SK-N-SH (cell line): ENCODE measurements at regions not wholly inside any gene's neighbourhood (a gene's known extent, or its start where the extent isn't known, plus 50 kb on each side); places are given as distances from the start of the nearest gene placed in this dataset.

Source experiments
- CTCF ChIA-PET: fragments of 300-600, 350-600 bp; formaldehyde crosslinking; extraction: SDS; loops from one replicate; lab custom pipeline; 2021; lab: Yijun Ruan, JAX
- POLR2A ChIA-PET: fragments of 350-600 bp; sonication (Branson Sonifier 250); formaldehyde crosslinking; extraction: SDS; loops from one replicate; lab custom pipeline; 2020; ENCODE audit warnings: antibody characterized with exemption, inconsistent platforms; lab: Yijun Ruan, JAX
- DNase-seq: peaks from one replicate; pipeline ENCODE4 v3.0.0; 2012
- H2AFZ ChIP-seq: fragments of 200-600 bp; sonication (generic); 2 replicates; pipeline ENCODE4 v1.8.1; 2016; ENCODE audit warnings: antibody characterized with exemption, mild to moderate bottlenecking, low read depth
- H3F3A ChIP-seq: fragments of 200-600 bp; sonication (generic); replicated peaks from 2 replicates; pipeline ENCODE3; 2016; ENCODE audit warnings: antibody characterized with exemption, mild to moderate bottlenecking; ENCODE audit not compliant: insufficient read depth
- H3K27ac ChIP-seq, 2 experiments: fragments of 200-500 bp in 1 of 2; fragments of 200-600 bp in 1 of 2; sonication (Bioruptor generic) in 1 of 2; sonication (generic), shearing (Covaris generic) in 1 of 2; 2 replicates each; pipeline versions ENCODE4 v1.5.1 to v1.6.1; 2014 to 2016; ENCODE audit warnings: low read depth in 2 of 2, inconsistent platforms in 1 of 2, low read length in 1 of 2, mild to moderate bottlenecking in 1 of 2, mixed read lengths in 1 of 2
- H3K27me3 ChIP-seq: fragments of 200-600 bp; sonication (generic), shearing (Covaris generic); 2 replicates; pipeline ENCODE4 v1.6.1; 2016; ENCODE audit warnings: mixed run types; ENCODE audit not compliant: insufficient read depth
- H3K36me3 ChIP-seq, 2 experiments: fragments of 200-500 bp in 1 of 2; fragments of 200-600 bp in 1 of 2; sonication (Bioruptor generic) in 1 of 2; sonication (generic) in 1 of 2; replicated peaks in 1 of 2; 2 replicates each; pipeline versions ENCODE3 to v1.5.1; 2014 to 2016; ENCODE audit warnings: low read length in 1 of 2, mild to moderate bottlenecking in 1 of 2; ENCODE audit not compliant: insufficient read depth in 2 of 2, control insufficient read depth in 1 of 2
- H3K4me1 ChIP-seq, 2 experiments: fragments of 200-500 bp in 1 of 2; fragments of 200-600 bp in 1 of 2; sonication (Bioruptor generic) in 1 of 2; sonication (generic), shearing (Covaris generic) in 1 of 2; 2 replicates each; pipeline versions ENCODE4 v1.5.1 to v1.6.1; 2014 to 2016; ENCODE audit warnings: low read depth in 1 of 2, low read length in 1 of 2, mixed run types in 1 of 2; ENCODE audit not compliant: insufficient read depth in 2 of 2, control insufficient read depth in 1 of 2
- H3K4me2 ChIP-seq: fragments of 200-600 bp; sonication (generic), shearing (Covaris generic); 2 replicates; pipeline ENCODE4 v1.6.1; 2017; ENCODE audit warnings: mixed run types
- H3K4me3 ChIP-seq, 2 experiments: fragments of 200-500 bp in 1 of 2; fragments of 200-600 bp in 1 of 2; sonication (Bioruptor generic) in 1 of 2; sonication (generic), shearing (Covaris generic) in 1 of 2; 2 replicates each; pipeline versions ENCODE4 v1.5.1 to v1.8.1; 2014 to 2016; ENCODE audit warnings: low read depth in 2 of 2, inconsistent platforms in 1 of 2, low read length in 1 of 2, mild to moderate bottlenecking in 1 of 2, mixed read lengths in 1 of 2, moderate library complexity in 1 of 2
- H3K79me2 ChIP-seq: fragments of 200-600 bp; sonication (generic); 2 replicates; pipeline ENCODE4 v1.8.1; 2017; ENCODE audit warnings: mild to moderate bottlenecking; ENCODE audit not compliant: insufficient read depth
- H3K9ac ChIP-seq: fragments of 200-600 bp; sonication (generic); 2 replicates; pipeline ENCODE4 v1.6.1; 2017; ENCODE audit warnings: mixed run types
- H3K9me2 ChIP-seq: fragments of 200-600 bp; sonication (generic); 2 replicates; pipeline ENCODE4 v1.6.1; 2017; ENCODE audit warnings: mixed run types
- H3K9me3 ChIP-seq: fragments of 200-600 bp; sonication (generic); 2 replicates; pipeline ENCODE4 v1.6.1; 2017; ENCODE audit warnings: mixed run types, mild to moderate bottlenecking, moderate library complexity
- H4K20me1 ChIP-seq: fragments of 200-600 bp; sonication (generic); 2 replicates; pipeline ENCODE4 v1.6.1; 2017; ENCODE audit warnings: mild to moderate bottlenecking, mixed run types; ENCODE audit not compliant: insufficient read depth
- ELF1 ChIP-seq: IDR thresholded peaks from 2 replicates; pipeline ENCODE4 v1.4.0; 2012
- EZH2phosphoT487 ChIP-seq: fragments of 200-600 bp; sonication (generic); IDR thresholded peaks from 2 replicates; pipeline ENCODE4 v1.6.1; 2017; ENCODE audit warnings: low read depth, mixed run types, mild to moderate bottlenecking, antibody characterized with exemption, moderate library complexity, borderline replicate concordance
- FOSL2 ChIP-seq: IDR thresholded peaks from 2 replicates; pipeline ENCODE4 v1.4.0; 2012; ENCODE audit warnings: low read depth, mild to moderate bottlenecking, moderate library complexity, borderline replicate concordance
- GABPA ChIP-seq: IDR thresholded peaks from 2 replicates; pipeline ENCODE4 v1.4.0; 2012; ENCODE audit warnings: low read depth, mild to moderate bottlenecking
- JUND ChIP-seq: IDR thresholded peaks from 2 replicates; pipeline ENCODE4 v1.4.0; 2012
- NFIC ChIP-seq: IDR thresholded peaks from 2 replicates; pipeline ENCODE4 v1.4.0; 2012; ENCODE audit warnings: borderline replicate concordance
- NRF1 ChIP-seq: IDR thresholded peaks from 2 replicates; pipeline ENCODE4 v1.6.1; 2012; ENCODE audit warnings: low read depth, mild to moderate bottlenecking, low read length
- PBX3 ChIP-seq: IDR thresholded peaks from 2 replicates; pipeline ENCODE4; 2012
- RCOR1 ChIP-seq: fragments of 150-350 bp; IDR thresholded peaks from 2 replicates; pipeline ENCODE4 v1.6.1; 2017; ENCODE audit warnings: antibody characterized with exemption, low read length
- RFX5 ChIP-seq: IDR thresholded peaks from 2 replicates; pipeline ENCODE4 v1.6.1; 2012; ENCODE audit warnings: mild to moderate bottlenecking, improper control_type of control experiment, low read length
- USF1 ChIP-seq: IDR thresholded peaks from 2 replicates; pipeline ENCODE4 v1.4.0; 2012; ENCODE audit warnings: low read depth, borderline replicate concordance
- YY1 ChIP-seq: IDR thresholded peaks from 2 replicates; pipeline ENCODE4 v1.4.0; 2012; ENCODE audit warnings: low read depth, mild to moderate bottlenecking
- WGBS: methylation state at CpG from one replicate; pipeline ENCODE4 v1.1.6; 2017; ENCODE audit warnings: low lambda C conversion rate; 5-methylcytosine and 5-hydroxymethylcytosine counted together
- TF ChIP-seq, protein P1 (sequence below): IDR thresholded peaks from 2 replicates; pipeline ENCODE4 v1.4.0; 2012; ENCODE audit warnings: low read depth
- TF ChIP-seq, protein P2 (sequence below): fragments of 150-350 bp; IDR thresholded peaks from 2 replicates; pipeline ENCODE4 v1.6.1; 2016; ENCODE audit warnings: mild to moderate bottlenecking, low read depth, low read length
- TF ChIP-seq, protein P3 (sequence below): fragments of 200-600 bp; sonication (generic); IDR thresholded peaks from 2 replicates; pipeline ENCODE4 v1.6.1; 2017; ENCODE audit warnings: antibody characterized with exemption, mild to moderate bottlenecking, moderate library complexity
- TF ChIP-seq, protein P4 (sequence below): fragments of 150-350 bp; IDR thresholded peaks from 2 replicates; pipeline ENCODE4 v1.6.1; 2017; ENCODE audit warnings: antibody characterized with exemption, low read length, low read depth, borderline replicate concordance

- CTCF ChIA-PET: interaction anchor here (1.0 kb wide), 1 partner anchor 31 kb away, joined by 3 read pairs; no protein-coding TSS in a partner anchor
- no peaks in the 10 kb centered on the region for H4K20me1 ChIP-seq
- H3K9me3 ChIP-seq: no peaks in the 10 kb centered on the region
- POLR2A ChIA-PET: no interaction called here
- no peak overlapping the region for H3K9ac ChIP-seq
- no peaks in the 10 kb centered on the region for H3K79me2 ChIP-seq
- TF ChIP-seq USF1 (no peak), FOSL2 (no peak)
- TF ChIP-seq, protein P1, sequence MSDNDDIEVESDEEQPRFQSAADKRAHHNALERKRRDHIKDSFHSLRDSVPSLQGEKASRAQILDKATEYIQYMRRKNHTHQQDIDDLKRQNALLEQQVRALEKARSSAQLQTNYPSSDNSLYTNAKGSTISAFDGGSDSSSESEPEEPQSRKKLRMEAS: no peak
- DNase-seq: no peak
- no peaks in the 10 kb centered on the region for H3K27me3 ChIP-seq
- no peaks in the 10 kb centered on the region for H3F3A ChIP-seq
- whole genome bisulfite sequencing: 88% methylated on average over 4 of the region's 4 CpGs
- no peak overlapping the region for H2AFZ ChIP-seq
- no peak overlapping the region for H3K4me2 ChIP-seq
- H3K4me1 ChIP-seq: no peaks in the 10 kb centered on the region; a peak in 1 of 4 replicates
- no peak overlapping the region for H3K4me3 ChIP-seq
- peaks cover 6 to 8% of the 10 kb centered on the region in 2 experiments for H3K36me3 ChIP-seq
- no peaks in the 10 kb centered on the region for H3K9me2 ChIP-seq
- no peak overlapping the region for H3K27ac ChIP-seq
Measured at GRCh38 chr3:124636863-124637296, 93.4 kb upstream of the UMPS start.

DNA sequence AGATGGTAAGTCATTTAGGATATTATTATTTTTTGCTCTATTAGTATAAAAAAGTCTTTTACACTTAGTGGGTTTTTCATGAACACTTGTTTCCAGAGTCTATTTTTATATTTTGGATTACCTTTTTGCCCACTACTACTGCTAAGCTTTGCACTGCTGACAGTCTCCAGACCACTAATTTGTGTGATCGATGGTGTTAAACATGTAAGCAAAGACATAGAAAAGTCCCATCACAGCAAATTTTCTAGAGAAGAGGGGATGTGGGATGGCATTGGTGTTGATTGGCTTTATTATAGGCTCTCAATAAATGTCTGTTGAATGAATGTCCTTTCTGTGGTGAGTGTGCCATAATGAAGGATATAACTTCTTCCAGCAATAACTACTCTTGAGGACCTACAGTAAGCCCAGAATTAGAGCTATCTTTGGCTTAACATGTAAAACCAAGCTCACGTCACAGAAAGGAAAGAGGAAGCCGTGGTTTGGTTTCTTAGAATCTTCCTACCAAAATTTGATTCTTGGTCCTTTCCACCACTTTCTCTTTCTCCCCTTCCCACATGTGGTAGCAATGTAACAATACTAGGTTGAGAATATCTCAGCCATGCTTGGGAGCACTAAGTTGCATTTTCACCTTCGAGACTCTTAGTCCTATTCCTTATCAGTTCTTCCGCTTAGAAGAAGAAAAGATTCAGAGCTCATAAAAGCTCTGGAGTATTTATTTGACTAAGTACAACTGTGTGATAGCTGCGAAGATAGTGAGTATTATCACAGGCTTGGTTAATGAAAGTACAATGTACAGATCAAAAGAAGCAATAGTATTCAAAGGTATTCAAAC lies 90.6 kb upstream of the UMPS start:
- Histone ChIP-seq H3K4me3 (no peak overlapping the region), H3K79me2 (no peaks in the 10 kb centered on the region), H3K4me1 (no peaks in the 10 kb centered on the region), H3K4me2 (no peak overlapping the region), H4K20me1 (no peaks in the 10 kb centered on the region), H3F3A (no peaks in the 10 kb centered on the region), H3K9me2 (no peaks in the 10 kb centered on the region), H3K9ac (no peak overlapping the region), H3K36me3 (peaks cover 1 to 8% of the 10 kb centered on the region in 2 experiments), H3K9me3 (no peaks in the 10 kb centered on the region), H2AFZ (no peak overlapping the region), H3K27me3 (no peaks in the 10 kb centered on the region), H3K27ac (no peak overlapping the region)
- no peak for DNase-seq
- POLR2A ChIA-PET: no interaction called here
- CTCF ChIA-PET: interaction anchor here (0.6 to 1.6 kb wide), 3 partner anchors 41 to 1835 kb away, joined by 3 to 5 read pairs (median 3); no protein-coding TSS in a partner anchor
- 92% methylated on average over 6 of the region's 6 CpGs for WGBS
- no peak for TF ChIP-seq RFX5
- TF ChIP-seq, protein P1: no peak
- no peak for TF ChIP-seq GABPA
- TF ChIP-seq EZH2phosphoT487: no peak
- TF ChIP-seq JUND: no peak
- no peak for TF ChIP-seq YY1
- TF ChIP-seq, protein P2, sequence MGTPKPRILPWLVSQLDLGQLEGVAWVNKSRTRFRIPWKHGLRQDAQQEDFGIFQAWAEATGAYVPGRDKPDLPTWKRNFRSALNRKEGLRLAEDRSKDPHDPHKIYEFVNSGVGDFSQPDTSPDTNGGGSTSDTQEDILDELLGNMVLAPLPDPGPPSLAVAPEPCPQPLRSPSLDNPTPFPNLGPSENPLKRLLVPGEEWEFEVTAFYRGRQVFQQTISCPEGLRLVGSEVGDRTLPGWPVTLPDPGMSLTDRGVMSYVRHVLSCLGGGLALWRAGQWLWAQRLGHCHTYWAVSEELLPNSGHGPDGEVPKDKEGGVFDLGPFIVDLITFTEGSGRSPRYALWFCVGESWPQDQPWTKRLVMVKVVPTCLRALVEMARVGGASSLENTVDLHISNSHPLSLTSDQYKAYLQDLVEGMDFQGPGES: no peak
- TF ChIP-seq NFIC: no peak
- TF ChIP-seq PBX3: no peak
- TF ChIP-seq, protein P3, sequence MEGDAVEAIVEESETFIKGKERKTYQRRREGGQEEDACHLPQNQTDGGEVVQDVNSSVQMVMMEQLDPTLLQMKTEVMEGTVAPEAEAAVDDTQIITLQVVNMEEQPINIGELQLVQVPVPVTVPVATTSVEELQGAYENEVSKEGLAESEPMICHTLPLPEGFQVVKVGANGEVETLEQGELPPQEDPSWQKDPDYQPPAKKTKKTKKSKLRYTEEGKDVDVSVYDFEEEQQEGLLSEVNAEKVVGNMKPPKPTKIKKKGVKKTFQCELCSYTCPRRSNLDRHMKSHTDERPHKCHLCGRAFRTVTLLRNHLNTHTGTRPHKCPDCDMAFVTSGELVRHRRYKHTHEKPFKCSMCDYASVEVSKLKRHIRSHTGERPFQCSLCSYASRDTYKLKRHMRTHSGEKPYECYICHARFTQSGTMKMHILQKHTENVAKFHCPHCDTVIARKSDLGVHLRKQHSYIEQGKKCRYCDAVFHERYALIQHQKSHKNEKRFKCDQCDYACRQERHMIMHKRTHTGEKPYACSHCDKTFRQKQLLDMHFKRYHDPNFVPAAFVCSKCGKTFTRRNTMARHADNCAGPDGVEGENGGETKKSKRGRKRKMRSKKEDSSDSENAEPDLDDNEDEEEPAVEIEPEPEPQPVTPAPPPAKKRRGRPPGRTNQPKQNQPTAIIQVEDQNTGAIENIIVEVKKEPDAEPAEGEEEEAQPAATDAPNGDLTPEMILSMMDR: no peak
- TF ChIP-seq, protein P4, sequence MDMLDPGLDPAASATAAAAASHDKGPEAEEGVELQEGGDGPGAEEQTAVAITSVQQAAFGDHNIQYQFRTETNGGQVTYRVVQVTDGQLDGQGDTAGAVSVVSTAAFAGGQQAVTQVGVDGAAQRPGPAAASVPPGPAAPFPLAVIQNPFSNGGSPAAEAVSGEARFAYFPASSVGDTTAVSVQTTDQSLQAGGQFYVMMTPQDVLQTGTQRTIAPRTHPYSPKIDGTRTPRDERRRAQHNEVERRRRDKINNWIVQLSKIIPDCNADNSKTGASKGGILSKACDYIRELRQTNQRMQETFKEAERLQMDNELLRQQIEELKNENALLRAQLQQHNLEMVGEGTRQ: no peak
- TF ChIP-seq RCOR1: no peak
- TF ChIP-seq FOSL2: no peak
- TF ChIP-seq NRF1: no peak
- no peak for TF ChIP-seq ELF1
